ENCODE measurements at regions not wholly inside any gene's neighbourhood (a gene's known extent, or its start where the extent isn't known, plus 50 kb on each side); places are given as distances from the start of the nearest gene placed in this dataset.
A peak's percentile ranks its signal among the peaks of the same experiment; 100 is the strongest.

DNA sequence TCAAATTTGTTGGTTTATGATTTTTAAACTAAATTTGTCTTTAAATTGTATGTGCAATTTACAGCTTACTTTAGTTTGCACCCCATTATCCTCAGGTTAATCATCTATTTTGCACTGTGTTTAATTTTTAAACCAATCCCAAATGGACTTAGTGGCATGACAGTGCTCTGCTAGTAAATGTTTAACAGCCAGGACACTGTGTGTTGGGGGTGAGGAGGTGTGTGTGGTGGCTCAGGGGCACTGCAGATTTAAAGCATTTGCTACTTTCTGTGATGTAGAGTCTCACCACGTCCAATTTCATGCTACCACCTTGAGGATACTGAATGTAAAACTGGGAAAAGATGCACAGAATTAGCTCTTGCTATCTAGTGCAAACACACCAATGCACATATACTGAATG lies 225.7 kb downstream of the HAO1 start (continued):
- TF ChIP-seq ZSCAN25 (CRISPR knock-in tag; IDR thresholded peaks at IDR 0.05) (no peak), HNRNPUL1 (IDR thresholded peaks at IDR 0.05; ENCODE audit: low read depth, low read length) (peak; percentile 88), PLRG1 (conservative IDR thresholded peaks at IDR 0.05) (no peak), NKX3-1 (CRISPR knock-in tag; IDR thresholded peaks at IDR 0.05) (no peak), AKNA (CRISPR knock-in tag; IDR thresholded peaks at IDR 0.05; ENCODE audit: borderline replicate concordance) (no peak), PITX1 (CRISPR knock-in tag; IDR thresholded peaks at IDR 0.05) (no peak), ZNF644 (CRISPR knock-in tag; IDR thresholded peaks at IDR 0.05; ENCODE audit: low read depth) (0 out of 2 replicates have a peak, but pooled peaks have one; percentile 31), RNF219 (CRISPR knock-in tag; IDR thresholded peaks at IDR 0.05) (no peak), KLF13 (CRISPR knock-in tag; IDR thresholded peaks at IDR 0.05) (no peak), EP300 (IDR thresholded peaks at IDR 0.05; ENCODE audit: low read depth in 2 of 2, low read length in 2 of 2) (0 out of 4 replicates have a peak, but pooled peaks of 1 of the 2 experiments have one; percentile 15), EP300 (CRISPR knock-in tag; IDR thresholded peaks at IDR 0.05; ENCODE audit: borderline replicate concordance) (no peak), TOPORS (CRISPR knock-in tag; IDR thresholded peaks at IDR 0.05) (no peak), TEAD2 (CRISPR knock-in tag; IDR thresholded peaks at IDR 0.05) (no peak), SKI (IDR thresholded peaks at IDR 0.05; ENCODE audit: partially characterized antibody) (no peak), ZNF75D (CRISPR knock-in tag; IDR thresholded peaks at IDR 0.05; ENCODE audit: borderline replicate concordance) (no peak), HNRNPH1 (optimal IDR thresholded peaks at IDR 0.05; ENCODE audit: low read depth, low read length) (no peak)
- TF ChIP-seq, protein P1, sequence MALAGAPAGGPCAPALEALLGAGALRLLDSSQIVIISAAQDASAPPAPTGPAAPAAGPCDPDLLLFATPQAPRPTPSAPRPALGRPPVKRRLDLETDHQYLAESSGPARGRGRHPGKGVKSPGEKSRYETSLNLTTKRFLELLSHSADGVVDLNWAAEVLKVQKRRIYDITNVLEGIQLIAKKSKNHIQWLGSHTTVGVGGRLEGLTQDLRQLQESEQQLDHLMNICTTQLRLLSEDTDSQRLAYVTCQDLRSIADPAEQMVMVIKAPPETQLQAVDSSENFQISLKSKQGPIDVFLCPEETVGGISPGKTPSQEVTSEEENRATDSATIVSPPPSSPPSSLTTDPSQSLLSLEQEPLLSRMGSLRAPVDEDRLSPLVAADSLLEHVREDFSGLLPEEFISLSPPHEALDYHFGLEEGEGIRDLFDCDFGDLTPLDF (CRISPR knock-in tag; IDR thresholded peaks at IDR 0.05): no peak
- TF ChIP-seq, protein P2, sequence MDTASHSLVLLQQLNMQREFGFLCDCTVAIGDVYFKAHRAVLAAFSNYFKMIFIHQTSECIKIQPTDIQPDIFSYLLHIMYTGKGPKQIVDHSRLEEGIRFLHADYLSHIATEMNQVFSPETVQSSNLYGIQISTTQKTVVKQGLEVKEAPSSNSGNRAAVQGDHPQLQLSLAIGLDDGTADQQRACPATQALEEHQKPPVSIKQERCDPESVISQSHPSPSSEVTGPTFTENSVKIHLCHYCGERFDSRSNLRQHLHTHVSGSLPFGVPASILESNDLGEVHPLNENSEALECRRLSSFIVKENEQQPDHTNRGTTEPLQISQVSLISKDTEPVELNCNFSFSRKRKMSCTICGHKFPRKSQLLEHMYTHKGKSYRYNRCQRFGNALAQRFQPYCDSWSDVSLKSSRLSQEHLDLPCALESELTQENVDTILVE (CRISPR knock-in tag; IDR thresholded peaks at IDR 0.05): no peak
- TF ChIP-seq, protein P3, sequence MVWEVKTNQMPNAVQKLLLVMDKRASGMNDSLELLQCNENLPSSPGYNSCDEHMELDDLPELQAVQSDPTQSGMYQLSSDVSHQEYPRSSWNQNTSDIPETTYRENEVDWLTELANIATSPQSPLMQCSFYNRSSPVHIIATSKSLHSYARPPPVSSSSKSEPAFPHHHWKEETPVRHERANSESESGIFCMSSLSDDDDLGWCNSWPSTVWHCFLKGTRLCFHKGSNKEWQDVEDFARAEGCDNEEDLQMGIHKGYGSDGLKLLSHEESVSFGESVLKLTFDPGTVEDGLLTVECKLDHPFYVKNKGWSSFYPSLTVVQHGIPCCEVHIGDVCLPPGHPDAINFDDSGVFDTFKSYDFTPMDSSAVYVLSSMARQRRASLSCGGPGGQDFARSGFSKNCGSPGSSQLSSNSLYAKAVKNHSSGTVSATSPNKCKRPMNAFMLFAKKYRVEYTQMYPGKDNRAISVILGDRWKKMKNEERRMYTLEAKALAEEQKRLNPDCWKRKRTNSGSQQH (CRISPR knock-in tag; IDR thresholded peaks at IDR 0.05; ENCODE audit: low read depth): no peak
- TF ChIP-seq, protein P4, sequence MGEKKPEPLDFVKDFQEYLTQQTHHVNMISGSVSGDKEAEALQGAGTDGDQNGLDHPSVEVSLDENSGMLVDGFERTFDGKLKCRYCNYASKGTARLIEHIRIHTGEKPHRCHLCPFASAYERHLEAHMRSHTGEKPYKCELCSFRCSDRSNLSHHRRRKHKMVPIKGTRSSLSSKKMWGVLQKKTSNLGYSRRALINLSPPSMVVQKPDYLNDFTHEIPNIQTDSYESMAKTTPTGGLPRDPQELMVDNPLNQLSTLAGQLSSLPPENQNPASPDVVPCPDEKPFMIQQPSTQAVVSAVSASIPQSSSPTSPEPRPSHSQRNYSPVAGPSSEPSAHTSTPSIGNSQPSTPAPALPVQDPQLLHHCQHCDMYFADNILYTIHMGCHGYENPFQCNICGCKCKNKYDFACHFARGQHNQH (CRISPR knock-in tag; IDR thresholded peaks at IDR 0.05): no peak
